ENCODE measurements at regions not wholly inside any gene's neighbourhood (a gene's known extent, or its start where the extent isn't known, plus 50 kb on each side); places are given as distances from the start of the nearest gene placed in this dataset.
"Not testable (repeated sequence)": the region's sequence is repeated elsewhere in the genome, so short reads cannot be mapped to it uniquely, and the experiment has no call there.

DNA sequence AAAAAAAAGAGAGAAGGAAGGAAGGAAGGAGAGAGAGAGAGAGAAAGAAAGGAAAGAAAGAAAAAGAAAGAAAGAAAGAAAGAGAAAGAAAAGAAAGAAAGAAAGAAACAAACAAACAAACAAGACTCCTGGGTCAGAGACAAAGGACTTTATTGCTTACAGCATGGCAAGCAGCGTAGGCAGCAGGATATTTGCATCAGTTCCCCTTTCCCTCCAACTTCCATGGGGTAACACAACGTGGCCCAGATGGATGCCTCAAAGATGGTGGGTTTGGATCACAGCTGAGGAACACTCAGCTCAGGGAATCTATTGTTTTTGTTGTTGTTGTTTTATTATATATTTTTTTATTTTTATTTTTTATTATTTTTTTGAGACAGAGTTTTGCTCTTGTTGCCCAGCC, 128.5 kb upstream of the VKORC1L1 start:
- Mint-ChIP-seq H3K4me1 (peaks cover 0 to 27% (median 4%) of the 10 kb centered on the region in 4 donors), H3K36me3 (peaks cover 0 to 22% (median 4%) of the 10 kb centered on the region in 3 donors), H3K27me3 (no peaks in the 10 kb centered on the region), H3K9me3 (no peaks in the 10 kb centered on the region), H3K4me3 (no peak overlapping the region), H3K27ac (peak overlapping the region in 1 of 10 donors; percentile 69)
- POLR2A ChIA-PET, result no interaction called here
- ATAC-seq, result no peak
- DNase-seq, result no peak

DNA sequence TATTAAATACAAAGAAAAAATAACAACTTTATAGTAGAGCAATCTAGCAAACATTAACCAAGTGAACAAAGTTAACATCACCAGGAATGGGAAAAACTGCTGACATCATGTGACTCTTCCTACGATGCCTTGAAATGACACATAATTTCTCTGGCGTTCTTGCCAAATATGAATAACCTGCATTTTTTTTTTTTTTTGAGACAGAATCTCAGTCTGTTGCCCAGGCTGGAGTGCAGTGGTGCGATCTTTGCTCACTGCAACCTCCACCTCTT, 126.5 kb upstream of the VKORC1L1 start:
- Mint-ChIP-seq H3K27me3 (no peaks in the 10 kb centered on the region), H3K36me3 (peaks cover 0 to 4% (median 0%) of the 10 kb centered on the region in 3 donors), H3K4me3 (no peak overlapping the region), H3K4me1 (peaks cover 5 to 32% (median 9%) of the 10 kb centered on the region in 4 donors), H3K9me3 (no peaks in the 10 kb centered on the region), H3K27ac (no peak overlapping the region)
- ATAC-seq, result no peak
- no peak for DNase-seq
- POLR2A ChIA-PET, result no interaction called here

DNA sequence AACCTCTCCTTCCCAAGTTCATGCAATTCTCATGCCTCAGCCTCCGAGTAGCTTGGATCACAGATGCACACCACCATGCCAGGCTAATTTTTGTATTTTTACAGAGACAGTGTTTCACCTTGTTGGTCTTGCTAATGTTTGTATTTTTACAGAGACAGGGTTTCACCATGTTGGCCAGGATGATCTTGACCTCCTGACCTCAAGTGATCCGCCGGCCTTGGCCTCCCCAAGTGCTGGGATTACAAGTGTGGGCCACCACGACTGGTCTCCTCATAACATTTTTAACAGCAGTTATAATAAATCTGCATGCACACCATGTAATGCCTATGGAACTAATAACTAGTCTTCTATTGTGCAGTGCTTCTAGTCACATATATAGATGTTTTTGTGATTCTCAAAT, 123.8 kb upstream of the VKORC1L1 start:
- H3K27ac Mint-ChIP-seq, result peak overlapping the region in 1 of 10 donors; percentile 56
- ATAC-seq (no peak), DNase-seq (no peak)
- peaks cover 0 to 12% (median 0%) of the 10 kb centered on the region in 3 donors for H3K36me3 Mint-ChIP-seq
- POLR2A ChIA-PET, result no interaction called here
- peaks cover 4 to 46% (median 19%) of the 10 kb centered on the region in 4 donors for H3K4me1 Mint-ChIP-seq
- H3K9me3 Mint-ChIP-seq, result no peaks in the 10 kb centered on the region
- H3K27me3 Mint-ChIP-seq, result no peaks in the 10 kb centered on the region
- peak overlapping the region in 1 of 10 donors; percentile 98 for H3K4me3 Mint-ChIP-seq

DNA sequence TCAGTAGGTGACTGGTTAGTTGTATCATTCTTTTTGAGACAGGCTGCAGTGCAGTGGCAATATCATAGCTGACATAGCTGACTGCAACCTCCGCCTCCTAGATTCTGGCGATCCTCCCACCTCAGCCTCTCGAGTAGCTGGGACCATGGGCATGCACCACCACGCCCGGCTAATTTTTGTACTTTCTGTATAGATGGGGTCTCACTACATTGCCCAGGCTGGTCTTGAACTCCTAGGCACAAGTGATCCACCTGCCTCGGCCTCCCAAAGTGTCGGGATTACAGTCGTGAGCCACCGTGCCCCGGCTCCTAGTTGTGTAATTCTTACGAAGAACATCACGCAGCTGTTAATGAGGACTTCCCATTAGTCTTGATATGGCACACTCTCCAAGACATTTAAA, 123.4 kb upstream of the VKORC1L1 start:
- POLR2A ChIA-PET, result interaction anchor here (1.0 to 3.1 kb wide), 2 partner anchors 21 to 1171 kb away, joined by 3 to 15 read pairs; partner anchors contain the start of gene TMEM248
- DNase-seq, result no peak
- H3K27ac Mint-ChIP-seq, result peak overlapping the region in 2 of 10 donors; percentile 11 to 89

DNA sequence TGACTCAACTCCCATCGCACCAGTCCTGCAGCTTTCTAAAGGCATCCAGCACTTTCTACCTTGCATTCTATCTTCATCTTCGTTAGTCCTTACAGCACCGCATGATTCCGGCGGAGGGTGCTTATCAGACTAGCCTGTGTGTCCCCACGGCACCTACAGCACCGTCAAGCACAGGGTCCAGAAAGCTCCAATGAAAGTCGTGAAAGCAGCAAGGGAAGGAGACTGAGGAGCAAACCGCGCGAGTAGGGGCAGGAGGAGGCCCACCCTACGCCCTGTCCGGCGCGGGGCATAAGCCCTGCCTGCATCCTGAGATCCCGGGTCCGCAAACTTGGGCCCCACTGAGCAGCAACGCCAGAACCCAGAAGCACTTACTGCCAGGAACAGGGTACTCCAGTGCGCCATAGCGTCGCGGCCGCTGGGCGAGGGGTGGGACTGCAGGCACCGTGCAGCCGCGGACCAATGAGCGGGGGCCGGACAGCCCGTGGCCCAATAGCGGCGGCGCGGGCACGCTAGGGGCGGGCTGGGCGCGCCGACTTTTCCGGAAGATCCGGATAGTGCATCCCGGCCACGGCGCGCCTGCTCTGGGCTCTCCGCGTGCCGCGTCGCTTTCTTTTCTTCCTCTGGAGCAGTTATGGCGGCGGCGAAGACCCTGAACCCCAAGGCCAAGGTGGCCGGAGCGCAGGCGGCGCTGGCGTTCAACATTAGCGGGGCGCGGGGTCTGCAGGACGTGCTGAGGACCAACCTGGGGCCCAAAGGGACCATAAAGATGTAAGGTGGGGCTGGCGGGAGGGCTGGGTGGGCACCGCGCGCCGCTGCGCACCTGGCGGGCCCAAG, 122.1 kb upstream of the VKORC1L1 start:
- peak overlapping the region; percentile 94 to 100 (median 98) for H3K4me3 Mint-ChIP-seq
- no peaks in the 10 kb centered on the region for H3K9me3 Mint-ChIP-seq
- POLR2A ChIA-PET, result interaction anchor here (0.5 to 3.1 kb wide), 6 partner anchors 19 to 1170 kb away, joined by 3 to 15 read pairs (median 4); partner anchors contain the start of gene TMEM248
- ATAC-seq (peak; percentile 97), DNase-seq (peak; percentile 73 to 88 (median 82))
- H3K36me3 Mint-ChIP-seq, result peaks cover 0 to 22% (median 0%) of the 10 kb centered on the region in 3 donors
- peaks cover 2 to 48% (median 22%) of the 10 kb centered on the region in 4 donors for H3K4me1 Mint-ChIP-seq
- H3K27ac Mint-ChIP-seq, result peak overlapping the region; percentile 87 to 97 (median 90)
- H3K27me3 Mint-ChIP-seq, result no peaks in the 10 kb centered on the region

More for the DNA sequence above, 123.4 kb upstream of the VKORC1L1 start:
- Mint-ChIP-seq H3K4me1 (peaks cover 2 to 47% (median 20%) of the 10 kb centered on the region in 4 donors), H3K4me3 (peak overlapping the region in 9 of 10 donors; percentile 1 to 100 (median 98)), H3K9me3 (no peaks in the 10 kb centered on the region), H3K36me3 (peaks cover 0 to 15% (median 0%) of the 10 kb centered on the region in 3 donors), H3K27me3 (no peaks in the 10 kb centered on the region)
- no peak for ATAC-seq

DNA sequence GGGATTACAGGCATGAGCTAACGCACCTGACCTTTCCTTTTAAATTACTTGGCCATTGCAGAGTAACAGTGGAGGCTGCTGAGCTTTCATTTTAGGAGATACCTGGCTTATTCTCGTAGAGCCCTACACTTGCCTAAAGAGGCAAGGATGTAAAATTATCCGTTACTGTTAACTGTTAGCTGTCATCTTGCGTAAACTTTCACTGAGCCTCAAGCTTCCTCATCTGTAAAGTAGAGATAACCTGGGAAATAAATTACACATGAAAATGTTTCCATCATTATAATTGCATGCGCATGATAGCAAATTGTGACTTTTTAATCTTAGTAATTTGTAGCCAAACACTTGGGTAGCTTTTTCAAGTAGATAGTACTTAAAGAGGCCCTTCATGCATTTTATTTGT, 118.8 kb upstream of the VKORC1L1 start:
- H3K4me1 Mint-ChIP-seq, result peaks cover 2 to 44% (median 24%) of the 10 kb centered on the region in 4 donors
- peak overlapping the region in 1 of 10 donors; percentile 42 for H3K4me3 Mint-ChIP-seq
- POLR2A ChIA-PET, result interaction anchor here (0.5 kb wide), 1 partner anchor 227 kb away, joined by 3 read pairs; no protein-coding TSS in a partner anchor
- not testable (repeated sequence) for ATAC-seq, H3K27me3 Mint-ChIP-seq, H3K9me3 Mint-ChIP-seq, DNase-seq
- peaks cover 0 to 46% (median 2%) of the 10 kb centered on the region in 3 donors for H3K36me3 Mint-ChIP-seq
- H3K27ac Mint-ChIP-seq, result peak overlapping the region in 3 of 10 donors; percentile 15 to 69 (median 38)

DNA sequence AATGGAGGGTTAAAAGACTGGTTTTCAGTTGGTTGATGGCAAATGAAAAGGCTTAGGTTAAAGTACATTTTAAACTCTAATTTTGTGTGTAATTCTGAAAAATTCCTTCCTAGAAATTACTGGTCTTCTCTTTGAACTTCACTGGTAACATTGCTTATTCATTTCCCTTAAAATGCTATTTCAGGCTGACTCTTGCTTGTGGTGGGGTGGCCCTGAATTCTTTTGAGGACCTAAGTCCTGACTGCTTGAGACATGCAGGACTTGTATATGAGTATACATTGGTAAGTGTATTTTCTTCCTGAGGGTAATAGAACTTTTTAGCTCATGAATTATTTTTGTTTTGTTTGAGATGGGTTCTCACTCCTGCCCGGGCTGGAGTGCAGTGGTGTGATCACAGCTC, 113.9 kb upstream of the VKORC1L1 start:
- Mint-ChIP-seq H3K4me1 (peaks cover 0 to 16% (median 7%) of the 10 kb centered on the region in 4 donors), H3K36me3 (peaks cover 0 to 61% (median 9%) of the 10 kb centered on the region in 3 donors), H3K27ac (peak overlapping the region in 1 of 10 donors; percentile 9)
- DNase-seq, H3K27me3 Mint-ChIP-seq, POLR2A ChIA-PET, H3K9me3 Mint-ChIP-seq, ATAC-seq, H3K4me3 Mint-ChIP-seq: not testable (repeated sequence)

DNA sequence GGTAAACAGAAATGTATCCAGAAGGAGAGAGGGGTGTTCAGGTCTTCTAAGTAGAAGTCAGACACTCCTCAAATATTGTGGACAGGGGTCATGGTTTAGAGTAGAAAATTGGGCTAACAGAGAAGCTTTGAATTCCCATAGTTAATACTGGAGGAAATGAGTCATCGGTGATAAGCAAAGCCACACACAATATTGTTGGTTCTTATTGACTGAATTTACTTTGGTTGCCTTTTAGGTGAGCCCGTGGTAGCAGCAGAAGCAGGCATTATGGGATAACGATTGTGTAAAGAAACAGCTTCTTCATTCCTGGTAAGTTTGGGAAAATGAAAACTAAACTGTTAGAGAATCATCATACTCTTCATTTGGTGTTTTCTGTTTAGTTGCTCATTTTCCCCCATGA, 110.2 kb upstream of the VKORC1L1 start:
- DNase-seq, H3K27me3 Mint-ChIP-seq, H3K4me3 Mint-ChIP-seq, POLR2A ChIA-PET, H3K9me3 Mint-ChIP-seq: not testable (repeated sequence)
- Mint-ChIP-seq H3K27ac (peak overlapping the region in 4 of 10 donors; percentile 41 to 77 (median 56)), H3K4me1 (peaks cover 0 to 14% (median 5%) of the 10 kb centered on the region in 4 donors), H3K36me3 (peaks cover 0 to 47% (median 9%) of the 10 kb centered on the region in 3 donors)
- peak in 1 of 2 donors; percentile 17 for ATAC-seq

DNA sequence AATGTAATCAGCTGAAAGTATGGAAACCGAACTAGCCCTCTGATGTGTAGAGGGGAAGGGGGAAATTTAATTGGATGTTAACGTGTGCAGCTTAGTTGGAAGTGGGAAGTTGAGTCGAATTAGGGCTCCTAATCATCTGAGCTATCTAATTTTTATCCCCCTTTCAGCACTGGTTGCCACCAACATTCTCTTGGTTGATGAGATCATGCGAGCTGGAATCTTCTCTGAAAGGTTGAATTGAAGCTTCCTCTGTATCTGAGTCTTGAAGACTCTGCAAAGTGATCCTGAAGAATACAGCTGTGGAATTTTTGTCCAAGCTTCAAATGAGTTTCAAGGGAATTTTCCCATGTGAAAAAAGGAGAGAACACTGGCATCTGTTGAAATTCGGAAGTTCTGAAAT, 109.8 kb upstream of the VKORC1L1 start:
- ATAC-seq, H3K27me3 Mint-ChIP-seq, H3K9me3 Mint-ChIP-seq, DNase-seq, H3K4me3 Mint-ChIP-seq, POLR2A ChIA-PET: not testable (repeated sequence)
- peaks cover 2 to 16% (median 6%) of the 10 kb centered on the region in 4 donors for H3K4me1 Mint-ChIP-seq
- peaks cover 0 to 43% (median 9%) of the 10 kb centered on the region in 3 donors for H3K36me3 Mint-ChIP-seq
- H3K27ac Mint-ChIP-seq, result peak overlapping the region in 4 of 10 donors; percentile 41 to 77 (median 56)

DNA sequence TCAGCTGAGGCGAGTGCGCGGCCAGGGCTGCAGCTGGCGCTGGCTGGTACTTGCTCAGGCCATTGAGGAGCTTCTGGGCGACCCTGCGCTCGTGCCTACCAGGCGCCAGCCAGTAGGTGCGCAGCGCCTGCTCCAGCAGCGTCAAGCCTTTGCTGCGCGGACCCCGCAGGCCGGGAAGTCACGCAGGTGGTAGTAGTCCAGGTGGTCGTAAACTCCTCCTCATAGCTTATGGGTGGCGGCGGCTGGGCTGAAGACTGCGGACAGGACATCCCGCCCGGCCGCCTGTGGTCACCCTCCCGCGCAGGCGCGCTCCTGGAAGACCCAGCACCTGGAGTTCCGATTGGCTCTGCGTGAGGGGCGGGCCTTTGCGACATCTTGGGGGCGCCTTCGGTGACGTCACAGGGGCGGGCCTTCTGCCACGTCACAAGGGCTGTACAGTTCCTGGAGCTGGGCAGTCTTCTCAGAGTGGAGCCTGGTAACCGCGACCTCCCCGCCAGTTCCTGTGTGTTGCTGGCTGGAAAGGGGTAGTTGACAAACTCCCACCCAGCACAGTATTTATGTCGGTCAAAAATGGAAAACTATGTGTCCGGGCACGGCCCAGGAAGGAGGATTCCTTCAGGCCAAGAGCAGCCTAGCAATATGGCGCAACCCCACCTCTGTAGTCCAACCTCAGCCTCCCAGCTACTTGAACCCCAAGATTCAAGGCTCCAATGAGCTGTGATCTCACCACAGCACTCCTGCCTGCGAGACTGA, 102.2 kb upstream of the VKORC1L1 start:
- peak overlapping the region; percentile 87 to 96 (median 92) for H3K4me3 Mint-ChIP-seq
- not testable (repeated sequence) for H3K36me3 Mint-ChIP-seq
- POLR2A ChIA-PET, result interaction anchor here (1.0 to 2.4 kb wide), 3 partner anchors 19 to 344 kb away, joined by 3 to 15 read pairs (median 4); partner anchors contain the start of genes CRCP and GUSB

DNA sequence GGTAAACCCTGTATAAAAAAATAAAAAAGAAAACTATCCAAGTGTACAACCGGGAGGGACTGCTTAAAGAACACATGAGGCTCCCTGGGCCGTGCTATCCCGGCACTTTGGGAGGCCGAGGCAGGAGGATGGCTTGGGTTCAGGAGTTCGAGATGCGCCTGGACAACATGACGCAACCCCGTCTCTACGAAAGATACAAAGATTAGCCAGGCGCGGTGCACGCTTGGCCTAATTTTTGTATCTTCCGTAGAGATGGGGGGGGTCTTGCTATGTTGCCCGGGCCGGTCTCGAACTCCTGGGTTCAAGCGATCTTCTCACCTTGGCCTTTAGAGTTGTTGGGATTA, 101.7 kb upstream of the VKORC1L1 start:
- H3K9me3 Mint-ChIP-seq, DNase-seq, ATAC-seq: not testable (repeated sequence)

More for the DNA sequence above, 102.2 kb upstream of the VKORC1L1 start:
- peaks cover 2 to 22% (median 13%) of the 10 kb centered on the region in 4 donors for H3K4me1 Mint-ChIP-seq
- H3K27me3 Mint-ChIP-seq, H3K9me3 Mint-ChIP-seq: not testable (repeated sequence)
- DNase-seq (peak; percentile 84 to 97 (median 94)), ATAC-seq (peak; percentile 91 to 96)
- peak overlapping the region; percentile 88 to 99 (median 98) for H3K27ac Mint-ChIP-seq

DNA sequence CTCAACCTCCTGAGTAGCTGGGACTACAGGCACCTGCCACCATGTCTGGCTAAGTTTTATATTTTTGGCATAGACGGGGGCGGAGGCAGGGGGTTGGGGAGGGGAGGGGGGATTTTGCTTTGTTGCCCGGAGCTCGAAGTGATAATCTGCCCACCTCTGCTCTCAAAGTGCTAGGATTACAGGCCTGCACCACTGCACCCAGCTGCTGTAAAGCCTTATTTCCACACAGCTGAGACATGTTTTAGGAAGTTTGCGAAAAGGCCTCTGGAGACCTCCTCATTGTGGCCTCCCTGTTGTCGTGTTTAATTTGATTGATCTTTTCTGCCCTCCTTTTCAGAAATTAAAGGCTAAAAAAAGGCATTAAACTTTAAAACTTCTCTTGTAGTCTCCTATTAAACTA, 96.2 kb upstream of the VKORC1L1 start:
- H3K36me3 Mint-ChIP-seq, DNase-seq, H3K27me3 Mint-ChIP-seq, H3K27ac Mint-ChIP-seq, H3K9me3 Mint-ChIP-seq, H3K4me3 Mint-ChIP-seq, H3K4me1 Mint-ChIP-seq, POLR2A ChIA-PET, ATAC-seq: not testable (repeated sequence)

More for the DNA sequence above, 101.7 kb upstream of the VKORC1L1 start:
- Mint-ChIP-seq H3K4me1 (peaks cover 2 to 22% (median 13%) of the 10 kb centered on the region in 4 donors), H3K27ac (peak overlapping the region; percentile 88 to 99 (median 98)), H3K4me3 (peak overlapping the region; percentile 87 to 96 (median 92))
- not testable (repeated sequence) for H3K27me3 Mint-ChIP-seq, H3K36me3 Mint-ChIP-seq
- POLR2A ChIA-PET, result interaction anchor here (2.4 kb wide), 1 partner anchor 20 kb away, joined by 15 read pairs; no protein-coding TSS in a partner anchor

All from naive thymus-derived CD8-positive, alpha-beta T cell (primary cell).